ENCODE measurements at regions not wholly inside any gene's neighbourhood (a gene's known extent, or its start where the extent isn't known, plus 50 kb on each side); places are given as distances from the start of the nearest gene placed in this dataset.

- WGBS, 5 donors = 61 to 81% (median 71%) methylated on average over 2 of the region's 2 CpGs
- no peak overlapping the region for H3K27ac ChIP-seq
Measured at GRCh38 chr21:16837721-16838120, 675.1 kb upstream of the CXADR start.

GRCh38 chr21:16838331-16838730, 674.5 kb upstream of the CXADR start:
- no peak for DNase-seq
- no peaks in the 10 kb centered on the region for H3K9me3 ChIP-seq
- TF ChIP-seq CTCF (IDR thresholded peaks at IDR 0.05 in 8 of 11, conservative IDR thresholded peaks at IDR 0.05 in 3 of 11) (no peak), POLR2AphosphoS5 (IDR thresholded peaks at IDR 0.05) (no peak), POLR2A (IDR thresholded peaks at IDR 0.05) (no peak)
- intact Hi-C loops (cut with DNase I; ENCODE audit: low total_unique reads) = no loop called here
- H3K36me3 ChIP-seq = no peaks in the 10 kb centered on the region
- H3K27ac ChIP-seq = no peak overlapping the region
- H3K4me3 ChIP-seq = no peak overlapping the region
- no peaks in the 10 kb centered on the region for H3K4me1 ChIP-seq
- H3K27me3 ChIP-seq (replicated peaks in 1 of 7) = no peaks in the 10 kb centered on the region
- 57 to 74% (median 72%) methylated on average over 3 of the region's 3 CpGs for WGBS, 5 donors

More at GRCh38 chr21:16837721-16838120, 675.1 kb upstream of the CXADR start:
- DNase-seq = no peak
- no peak overlapping the region for H3K4me3 ChIP-seq
- no peaks in the 10 kb centered on the region for H3K4me1 ChIP-seq
- no peaks in the 10 kb centered on the region for H3K9me3 ChIP-seq
- no peak for TF ChIP-seq POLR2A (IDR thresholded peaks at IDR 0.05)
- no peak for TF ChIP-seq CTCF (IDR thresholded peaks at IDR 0.05 in 8 of 11, conservative IDR thresholded peaks at IDR 0.05 in 3 of 11)
- TF ChIP-seq POLR2AphosphoS5 (IDR thresholded peaks at IDR 0.05) = no peak
- H3K27me3 ChIP-seq (replicated peaks in 1 of 7) = no peaks in the 10 kb centered on the region
- intact Hi-C loops (cut with DNase I; ENCODE audit: low total_unique reads) = no loop called here
- H3K36me3 ChIP-seq = no peaks in the 10 kb centered on the region

- intact Hi-C loops (cut with DNase I; ENCODE audit: low total_unique reads) = no loop called here
Measured at GRCh38 chr21:16840538-16840937, 672.3 kb upstream of the CXADR start.

More at GRCh38 chr21:16840538-16840937, 672.3 kb upstream of the CXADR start:
- no peak overlapping the region for H3K27ac ChIP-seq
- no peaks in the 10 kb centered on the region for H3K9me3 ChIP-seq
- no peaks in the 10 kb centered on the region for H3K36me3 ChIP-seq
- H3K27me3 ChIP-seq (replicated peaks in 1 of 7) = no peaks in the 10 kb centered on the region
- H3K4me3 ChIP-seq = no peak overlapping the region
- no peak for TF ChIP-seq CTCF (IDR thresholded peaks at IDR 0.05 in 8 of 11, conservative IDR thresholded peaks at IDR 0.05 in 3 of 11)
- TF ChIP-seq POLR2AphosphoS5 (IDR thresholded peaks at IDR 0.05) = no peak
- no peak for TF ChIP-seq POLR2A (IDR thresholded peaks at IDR 0.05)
- DNase-seq = no peak
- H3K4me1 ChIP-seq = no peaks in the 10 kb centered on the region

Data from spleen (tissue), 11 donors.